Testis (tissue), 2 donors: ENCODE measurements at regions not wholly inside any gene's neighbourhood (a gene's known extent, or its start where the extent isn't known, plus 50 kb on each side); places are given as distances from the start of the nearest gene placed in this dataset.

ENCODE experiments used
- POLR2A ChIP-seq: fragments of 450-650 bp; IDR thresholded peaks from one replicate; pipeline ENCODE4 v1.6.1; 2017; ENCODE audit warnings: antibody characterized with exemption, mild to moderate bottlenecking, moderate library complexity
- TF ChIP-seq, protein P1 (sequence below), 3 experiments: fragments of 450-650 bp in 2 of 3; fragments of 200-600 bp in 1 of 3; sonication (generic) in 1 of 3; IDR thresholded peaks; one replicate each; pipeline ENCODE4 v1.5.1; 2016 to 2019; ENCODE audit warnings: antibody characterized with exemption in 3 of 3, mild to moderate bottlenecking in 2 of 3, moderate library complexity in 1 of 3

DNA sequence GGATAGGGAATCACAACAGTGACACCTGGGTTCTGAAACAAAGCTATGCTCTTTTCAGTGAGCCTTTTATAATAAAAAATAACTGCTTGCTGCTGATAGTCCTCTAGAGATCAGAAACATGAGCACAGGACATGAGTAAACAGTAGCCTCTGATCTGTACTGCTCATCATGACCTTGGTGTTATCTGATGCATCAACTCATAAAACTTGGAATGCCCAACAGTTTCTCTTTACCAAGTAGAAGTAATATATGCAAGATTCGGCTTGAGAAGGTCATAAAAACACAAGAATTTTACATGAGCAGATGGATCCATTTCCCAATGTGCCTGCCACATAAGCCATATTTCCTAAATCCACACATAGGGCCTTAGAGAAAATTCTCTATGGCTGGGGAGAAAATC lies 318.3 kb upstream of the GRAMD2B start:
- TF ChIP-seq, protein P1, sequence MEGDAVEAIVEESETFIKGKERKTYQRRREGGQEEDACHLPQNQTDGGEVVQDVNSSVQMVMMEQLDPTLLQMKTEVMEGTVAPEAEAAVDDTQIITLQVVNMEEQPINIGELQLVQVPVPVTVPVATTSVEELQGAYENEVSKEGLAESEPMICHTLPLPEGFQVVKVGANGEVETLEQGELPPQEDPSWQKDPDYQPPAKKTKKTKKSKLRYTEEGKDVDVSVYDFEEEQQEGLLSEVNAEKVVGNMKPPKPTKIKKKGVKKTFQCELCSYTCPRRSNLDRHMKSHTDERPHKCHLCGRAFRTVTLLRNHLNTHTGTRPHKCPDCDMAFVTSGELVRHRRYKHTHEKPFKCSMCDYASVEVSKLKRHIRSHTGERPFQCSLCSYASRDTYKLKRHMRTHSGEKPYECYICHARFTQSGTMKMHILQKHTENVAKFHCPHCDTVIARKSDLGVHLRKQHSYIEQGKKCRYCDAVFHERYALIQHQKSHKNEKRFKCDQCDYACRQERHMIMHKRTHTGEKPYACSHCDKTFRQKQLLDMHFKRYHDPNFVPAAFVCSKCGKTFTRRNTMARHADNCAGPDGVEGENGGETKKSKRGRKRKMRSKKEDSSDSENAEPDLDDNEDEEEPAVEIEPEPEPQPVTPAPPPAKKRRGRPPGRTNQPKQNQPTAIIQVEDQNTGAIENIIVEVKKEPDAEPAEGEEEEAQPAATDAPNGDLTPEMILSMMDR (IDR thresholded peaks at IDR 0.05), result no peak
- TF ChIP-seq POLR2A, result no peak
